ENCODE measurements at regions not wholly inside any gene's neighbourhood (a gene's known extent, or its start where the extent isn't known, plus 50 kb on each side); places are given as distances from the start of the nearest gene placed in this dataset.

- DNase-seq, result no peak
These were observed 1085.8 kb upstream of the AUTS2 start for GRCh38 chr7:68512466-68512865.

GRCh38 chr7:68518060-68518459, 1080.2 kb upstream of the AUTS2 start:
- no peak for DNase-seq

DNA sequence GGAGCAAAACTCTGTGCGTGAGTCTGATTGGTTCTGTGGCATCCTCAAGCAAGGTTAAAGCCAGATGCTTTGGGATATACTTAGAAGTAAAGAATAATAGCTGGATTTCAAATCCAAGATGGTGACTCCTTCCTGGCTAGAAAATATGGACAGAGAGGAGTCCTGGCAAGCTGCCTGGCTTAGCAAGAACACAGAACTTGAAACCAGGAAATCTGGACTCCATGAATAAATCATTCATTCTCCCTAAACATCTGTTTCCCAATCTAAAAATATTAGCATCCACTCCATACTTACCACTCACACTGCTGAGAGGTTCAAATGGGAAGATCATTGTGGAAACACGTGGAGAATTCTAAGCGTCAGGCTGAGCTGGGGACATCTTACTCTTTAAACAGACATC, 1074.1 kb upstream of the AUTS2 start:
- DNase-seq, result no peak

- no peak for DNase-seq
These were observed 1069.1 kb upstream of the AUTS2 start for GRCh38 chr7:68529221-68529620.

DNA sequence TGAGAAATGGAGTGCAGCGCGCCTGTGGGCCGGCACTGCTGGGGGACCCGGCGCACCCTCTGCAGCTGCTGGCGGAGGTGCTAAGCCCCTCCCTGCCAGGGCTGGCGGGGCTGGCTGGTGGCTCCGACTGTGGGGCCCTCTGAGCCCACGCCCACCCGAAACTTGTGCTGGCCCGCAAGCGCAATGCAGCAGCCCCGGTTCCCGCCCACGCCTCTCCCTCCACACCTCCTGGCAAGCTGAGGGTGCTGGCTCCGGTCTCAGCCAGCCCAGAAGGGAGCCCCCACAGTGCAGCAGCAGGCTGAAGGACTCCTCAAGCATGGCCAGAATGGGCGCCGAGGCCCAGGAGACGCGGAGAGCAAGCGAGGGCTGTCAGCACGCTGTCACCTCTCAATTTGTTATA, 1063.0 kb upstream of the AUTS2 start:
- DNase-seq, result no peak

GRCh38 chr7:68537051-68537773, 1061.1 kb upstream of the AUTS2 start:
- no peak for DNase-seq

- no peak for DNase-seq
These were observed 1060.6 kb upstream of the AUTS2 start for GRCh38 chr7:68537774-68538071.

DNA sequence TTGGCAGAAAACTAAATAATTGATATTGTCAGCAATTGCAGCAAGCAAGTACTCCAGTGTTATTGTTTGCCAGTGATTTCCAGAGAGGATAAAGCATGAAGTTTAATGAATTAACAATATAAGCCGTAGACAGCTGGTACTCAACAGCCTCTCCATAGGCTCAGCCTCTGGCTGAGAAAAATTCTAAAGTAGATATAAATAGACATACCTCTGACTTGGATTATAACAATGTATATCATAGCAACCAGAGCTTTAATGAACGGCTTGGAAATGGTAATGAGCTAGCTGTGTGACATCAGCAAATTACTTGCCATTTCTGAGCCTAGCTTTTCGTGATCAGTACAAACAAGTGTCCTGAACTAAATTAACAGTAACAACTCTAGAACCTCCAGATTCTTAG, 1055.4 kb upstream of the AUTS2 start:
- DNase-seq, result peak; percentile 68

DNA sequence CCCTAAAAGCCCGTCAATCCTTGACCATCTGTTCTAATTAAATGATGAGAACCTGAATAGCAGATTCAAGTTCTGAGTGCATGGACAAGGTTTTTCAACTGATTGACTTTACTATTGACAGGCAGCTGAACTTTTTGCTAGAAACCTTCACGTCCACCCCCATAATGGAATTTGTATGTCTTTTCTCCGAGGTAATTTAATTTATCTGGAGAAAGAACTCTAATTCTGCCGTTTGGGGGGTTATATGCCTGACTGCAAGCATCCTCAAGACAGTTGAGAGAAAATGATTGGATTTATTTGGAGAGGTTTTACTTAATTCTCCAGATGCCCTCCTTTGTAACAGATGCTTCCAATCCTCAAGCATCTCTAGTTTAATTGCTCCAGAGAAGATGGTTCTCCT, 1053.4 kb upstream of the AUTS2 start:
- DNase-seq, result no peak

DNA sequence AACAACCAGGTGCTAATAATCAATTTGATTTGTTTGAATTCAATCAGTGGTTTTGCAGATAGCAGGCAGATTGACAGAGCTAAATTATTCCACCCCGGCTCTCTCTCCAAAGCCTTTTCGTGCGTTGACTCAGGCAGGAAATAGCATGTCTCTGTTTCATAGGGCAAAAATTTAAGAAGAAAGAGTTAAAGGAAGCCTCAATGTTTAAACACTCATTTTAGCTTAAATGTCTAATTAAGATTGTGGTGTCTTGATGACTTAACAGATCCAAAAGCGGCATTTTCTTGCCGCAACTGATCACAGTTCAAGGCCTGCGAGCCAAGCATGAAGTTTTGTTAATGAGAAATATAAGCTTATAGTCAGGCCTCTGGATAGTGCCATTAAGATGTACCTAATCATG, 1051.1 kb upstream of the AUTS2 start:
- DNase-seq, result no peak

GRCh38 chr7:68547799-68548198, 1050.5 kb upstream of the AUTS2 start:
- DNase-seq, result peak; percentile 88

DNA sequence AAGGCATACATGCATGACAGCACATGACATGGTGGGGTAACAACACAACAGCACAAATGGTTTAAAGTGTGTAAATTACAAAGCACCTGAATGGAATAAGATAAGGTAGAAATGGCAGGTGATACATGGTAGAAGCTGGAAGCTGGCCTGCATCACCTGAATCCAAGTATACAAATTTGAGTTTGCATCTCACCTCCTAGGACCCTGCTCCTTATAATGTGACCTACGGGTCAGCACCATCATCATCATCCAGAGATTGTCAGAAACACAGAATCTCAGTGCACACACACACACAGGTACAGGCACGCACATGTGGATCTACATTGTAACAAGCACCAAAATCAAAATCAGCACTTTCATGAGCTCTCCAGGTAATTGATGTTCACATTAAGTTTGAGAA, 1048.2 kb upstream of the AUTS2 start:
- no peak for DNase-seq

DNA sequence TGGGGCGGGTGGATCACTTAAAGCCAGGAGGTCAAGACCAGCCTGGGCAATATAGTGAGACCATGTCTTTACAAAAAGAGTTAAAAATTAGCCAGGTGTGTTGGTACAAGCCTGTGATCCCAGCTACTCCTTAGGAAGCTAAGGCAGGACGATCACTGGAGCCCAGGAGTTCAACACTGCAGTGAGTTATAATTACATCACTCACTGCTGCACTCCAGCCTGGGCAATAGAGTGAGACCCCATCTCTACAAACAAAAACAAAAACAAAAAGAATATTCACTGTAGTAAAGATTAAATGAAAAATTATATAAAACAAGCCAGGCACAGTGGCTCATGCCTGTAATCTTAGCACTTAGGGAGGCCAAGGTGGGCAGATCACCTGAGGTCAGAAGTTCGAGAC, 1047.6 kb upstream of the AUTS2 start:
- DNase-seq, result no peak

- no peak for DNase-seq
These were observed 1041.7 kb upstream of the AUTS2 start for GRCh38 chr7:68556537-68556936.

DNA sequence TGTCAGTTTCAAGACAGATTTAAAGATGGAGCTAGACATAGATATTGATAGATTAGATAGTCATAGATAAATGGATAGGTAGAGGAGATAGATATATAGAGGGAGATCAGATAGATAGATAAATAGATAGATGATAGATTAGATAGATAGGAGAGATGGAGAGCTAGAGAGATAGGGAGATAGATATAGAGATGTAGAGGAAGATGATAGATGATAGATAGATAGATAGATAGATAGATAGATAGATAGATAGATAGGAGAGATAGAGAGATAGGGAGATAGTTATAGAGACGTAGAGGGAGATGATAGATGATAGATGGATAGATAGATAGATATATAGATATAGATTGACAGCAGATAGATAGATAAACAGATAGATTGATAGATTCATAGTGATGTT, 1038.8 kb upstream of the AUTS2 start:
- DNase-seq, result no peak

DNA sequence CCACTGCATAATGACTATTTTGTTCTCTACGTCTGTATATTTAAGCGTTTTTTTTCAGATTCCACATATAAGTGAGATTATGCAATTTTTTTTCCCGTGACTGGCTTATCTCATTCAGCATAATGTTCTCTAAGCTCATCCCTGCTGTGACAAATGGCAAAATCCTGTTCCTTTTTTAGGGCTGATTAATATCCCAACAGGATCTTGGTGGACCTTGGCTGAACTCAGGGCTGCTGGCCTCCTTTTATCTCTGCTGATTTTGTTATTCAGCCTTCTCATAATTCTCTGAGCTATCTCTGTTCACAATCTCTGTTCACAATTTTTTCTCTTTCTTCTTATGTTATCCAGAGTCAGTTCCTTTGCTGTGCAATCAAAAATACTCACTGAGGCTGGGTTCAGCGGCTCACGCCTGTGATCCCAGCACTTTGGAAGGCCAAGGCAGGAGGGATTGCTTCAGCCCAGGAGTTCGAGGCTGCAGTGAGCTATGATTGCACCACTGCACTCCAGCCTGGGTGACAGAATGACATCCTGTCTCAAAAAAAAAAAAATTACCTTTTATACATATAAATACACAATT, 1035.9 kb upstream of the AUTS2 start:
- no peak for DNase-seq

DNA sequence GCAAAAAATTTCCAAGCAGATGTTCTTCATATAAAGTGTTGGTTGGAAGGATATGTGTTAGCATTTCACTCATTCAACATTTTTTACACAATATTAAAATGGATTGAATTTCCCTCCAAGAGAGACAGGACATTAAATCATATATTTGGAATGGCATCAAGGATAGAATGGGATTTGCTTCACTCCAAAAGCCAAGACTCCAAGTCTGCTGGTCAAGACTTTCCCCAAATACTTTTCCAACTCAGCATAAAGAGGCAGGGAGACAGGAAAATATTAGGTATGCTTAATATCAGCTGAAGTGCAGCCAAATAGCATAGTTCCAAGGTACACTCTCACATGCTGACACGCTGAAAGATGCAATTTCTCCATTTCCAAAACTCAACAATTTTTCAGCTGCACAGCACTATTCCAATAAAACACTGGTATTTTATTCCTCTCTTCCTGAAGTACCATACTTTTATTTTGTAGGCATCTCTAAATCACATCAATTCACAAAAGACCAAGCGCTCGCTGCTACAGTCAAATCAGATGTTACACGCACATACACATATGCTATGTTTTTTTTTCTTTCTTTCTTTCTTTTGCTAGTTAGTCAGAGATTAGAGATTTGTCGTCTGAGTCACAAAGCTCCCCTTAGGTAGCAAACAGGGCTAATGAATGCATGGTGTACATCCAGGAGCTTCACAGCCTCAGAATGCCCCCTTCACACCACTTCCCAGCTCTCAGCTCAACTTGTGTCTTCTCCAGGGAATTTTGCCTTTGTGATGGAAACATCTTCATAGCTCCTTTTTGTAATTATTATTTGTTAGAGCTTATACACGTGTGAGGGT, 1033.8 kb upstream of the AUTS2 start:
- DNase-seq, result no peak

- DNase-seq, result no peak
These were observed 1027.0 kb upstream of the AUTS2 start for GRCh38 chr7:68571286-68571685.

DNA sequence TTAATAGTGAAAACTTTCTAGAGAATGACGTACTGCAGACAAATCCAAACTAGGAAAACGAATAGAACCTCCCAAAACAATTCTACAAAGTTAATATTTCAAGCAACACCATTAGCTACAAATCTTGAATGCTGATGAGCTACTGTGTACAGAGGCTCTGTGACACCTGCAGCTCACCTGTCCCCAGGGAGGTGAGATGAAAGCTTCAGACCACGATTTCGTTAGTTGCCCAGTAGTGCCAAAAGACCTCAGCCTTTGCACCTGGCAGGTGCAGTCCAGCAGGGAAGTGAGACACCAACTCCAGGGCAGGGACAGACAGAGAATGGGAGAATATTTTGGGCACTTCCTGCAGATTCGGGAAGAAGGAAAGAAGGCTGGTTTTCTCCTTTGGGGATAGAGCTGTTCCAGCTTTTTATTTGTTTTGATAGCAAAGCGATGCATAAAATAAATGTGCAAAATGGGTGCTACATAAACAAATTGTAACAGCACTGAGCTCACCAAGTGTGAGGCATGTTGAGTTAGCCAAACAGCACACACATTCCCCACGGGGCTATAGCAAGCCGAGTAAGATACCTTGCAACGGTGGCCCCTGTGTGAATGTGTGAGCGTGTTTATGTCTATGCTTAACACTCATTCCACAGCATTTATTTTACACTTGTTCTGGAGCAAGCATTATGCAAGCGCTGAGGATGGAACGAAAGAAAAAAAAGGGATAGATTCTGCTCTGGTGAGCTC, 1024.8 kb upstream of the AUTS2 start:
- peak; percentile 29 for DNase-seq

GRCh38 chr7:68576366-68576765, 1021.9 kb upstream of the AUTS2 start:
- no peak for DNase-seq

DNA sequence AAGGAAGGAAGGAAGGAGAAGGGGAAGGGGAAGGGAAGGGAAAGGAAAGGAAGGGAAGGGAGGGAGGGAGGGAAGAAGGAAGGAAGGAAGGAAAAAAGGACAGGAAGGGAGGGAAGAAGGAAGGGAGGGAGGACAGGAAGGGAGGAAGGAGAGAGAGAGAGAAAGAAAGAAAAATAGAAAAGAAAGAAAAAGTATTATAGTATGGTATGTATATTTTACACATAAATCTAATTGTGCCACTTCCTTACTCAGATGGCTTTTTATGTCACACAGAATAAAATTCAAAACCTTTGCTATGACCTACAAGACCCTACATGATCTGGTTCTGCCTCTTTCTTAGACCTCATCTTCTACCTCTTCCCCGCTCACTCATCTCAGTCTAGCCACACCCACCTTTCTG, 1016.9 kb upstream of the AUTS2 start:
- no peak for DNase-seq

DNA sequence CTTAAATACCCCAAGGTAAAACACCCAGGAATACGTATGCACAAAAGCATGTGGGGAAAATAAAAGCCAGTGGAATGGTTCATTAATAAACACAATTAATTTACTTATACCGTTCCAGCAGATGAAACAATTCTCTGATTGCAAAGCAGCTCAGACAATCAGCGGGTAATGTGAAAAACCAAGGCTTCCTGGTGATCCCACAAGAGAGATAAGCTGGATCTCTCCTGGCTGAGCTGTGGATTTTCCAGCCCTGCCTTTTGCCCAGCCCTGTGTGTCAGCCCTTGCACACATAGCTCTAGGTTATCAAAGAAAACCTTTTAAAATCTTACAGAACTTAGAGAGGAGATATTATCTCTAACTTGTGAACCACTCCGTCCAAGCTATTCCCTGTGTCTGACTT, 1010.7 kb upstream of the AUTS2 start:
- no peak for DNase-seq

DNA sequence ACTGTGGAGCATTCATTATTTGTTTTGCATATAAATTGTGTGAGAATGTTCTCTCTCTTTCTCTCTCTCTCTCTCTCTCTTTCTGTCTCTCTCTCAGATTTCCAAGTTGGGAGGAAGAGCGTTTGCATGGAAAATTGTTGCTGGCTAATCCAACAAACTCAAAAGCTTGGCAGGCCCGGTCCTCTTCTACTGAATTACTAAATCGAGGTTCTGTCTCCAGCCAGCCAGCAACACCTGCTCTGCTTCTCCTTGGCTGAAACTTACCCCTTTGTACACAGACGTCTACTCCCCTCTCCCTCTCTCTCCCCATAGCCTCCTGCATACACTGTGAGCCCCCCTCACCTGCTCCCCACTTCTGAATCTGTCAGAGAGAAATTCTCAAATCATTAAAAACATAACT, 996.4 kb upstream of the AUTS2 start:
- DNase-seq, result no peak

DNA sequence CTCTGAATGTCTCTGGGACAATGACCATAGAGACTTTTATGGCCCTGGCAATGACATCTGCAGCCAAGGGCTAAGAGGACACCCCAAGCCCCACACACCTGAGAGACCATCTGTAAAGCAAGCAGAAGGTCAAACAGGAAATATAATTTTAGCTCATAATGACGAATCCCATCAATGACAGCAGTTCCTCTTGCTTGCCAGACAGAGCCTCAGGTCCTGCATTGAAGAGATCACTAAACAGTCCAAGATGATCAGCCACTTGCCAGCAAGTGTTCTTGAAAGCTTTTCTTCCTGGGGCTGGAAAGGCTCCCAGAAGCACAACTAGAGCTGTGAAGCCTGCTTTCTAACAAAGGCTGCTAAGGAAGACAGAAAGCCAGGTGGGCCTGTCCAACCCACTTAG, 993.7 kb upstream of the AUTS2 start:
- DNase-seq, result no peak
